HAP-1 (cell line): ENCODE measurements at regions not wholly inside any gene's neighbourhood (a gene's known extent, or its start where the extent isn't known, plus 50 kb on each side); places are given as distances from the start of the nearest gene placed in this dataset.

ENCODE experiments used
- DNase-seq, 2 experiments: peaks; one replicate each; pipeline ENCODE4 v3.0.0-alpha.2; 2016 to 2020; ENCODE audit warnings: low spot score in 2 of 2
- H3K27me3 ChIP-seq: fragments of 250-450 bp; sonication (Bioruptor Pico); 2 replicates; pipeline ENCODE4 v1.5.1; 2020; ENCODE audit warnings: low read depth, mild to moderate bottlenecking, moderate library complexity
- H3K36me3 ChIP-seq: fragments of 250-450 bp; sonication (Bioruptor Pico); replicated peaks from 2 replicates; pipeline ENCODE4 v1.5.1; 2020; ENCODE audit warnings: mild to moderate bottlenecking
- H3K4me1 ChIP-seq: fragments of 250-450 bp; sonication (Bioruptor Pico); 2 replicates; pipeline ENCODE4 v1.5.1; 2020; ENCODE audit warnings: mild to moderate bottlenecking
- H3K4me3 ChIP-seq: fragments of 250-450 bp; sonication (Bioruptor Pico); 2 replicates; pipeline ENCODE4 v1.5.1; 2020; ENCODE audit warnings: mild to moderate bottlenecking, moderate library complexity
- H3K9me3 ChIP-seq: fragments of 250-450 bp; sonication (Bioruptor Pico); 2 replicates; pipeline ENCODE4 v1.5.1; 2020; ENCODE audit warnings: mild to moderate bottlenecking, moderate library complexity
- in situ Hi-C: fragments of 300-500 bp; cut with MboI; formaldehyde crosslinking; loops from 3 replicates; pipeline ENCODE4 v1.14.3; 2020; ENCODE audit warnings: low sequenced_read_pairs, inconsistent platforms, mixed read lengths

- DNase-seq = no peak
- Histone ChIP-seq H3K36me3 (0 out of 2 replicates have a peak, but pooled peaks cover 2% of the 10 kb centered on the region), H3K4me3 (no peak overlapping the region), H3K27me3 (no peaks in the 10 kb centered on the region), H3K4me1 (no peaks in the 10 kb centered on the region), H3K9me3 (no peaks in the 10 kb centered on the region)
- in situ Hi-C loops = no loop called here
Measured at GRCh38 chr7:130919316-130920103, 185.5 kb upstream of the KLF14 start.

- H3K9me3 ChIP-seq = no peaks in the 10 kb centered on the region
- H3K4me3 ChIP-seq = no peak overlapping the region
- DNase-seq = no peak
- H3K4me1 ChIP-seq = no peaks in the 10 kb centered on the region
- no peaks in the 10 kb centered on the region for H3K27me3 ChIP-seq
- 0 out of 2 replicates have a peak, but pooled peaks cover 2% of the 10 kb centered on the region for H3K36me3 ChIP-seq
- in situ Hi-C loops = no loop called here
Measured at GRCh38 chr7:130920122-130920521, 186.1 kb upstream of the KLF14 start.

GRCh38 chr7:130921391-130922180 lies 187.6 kb upstream of the KLF14 start:
- Histone ChIP-seq H3K4me1 (no peaks in the 10 kb centered on the region), H3K36me3 (0 out of 2 replicates have a peak, but pooled peaks cover 2% of the 10 kb centered on the region), H3K4me3 (no peak overlapping the region), H3K27me3 (no peaks in the 10 kb centered on the region), H3K9me3 (no peaks in the 10 kb centered on the region)
- in situ Hi-C loops = no loop called here
- DNase-seq = no peak

GRCh38 chr7:130922206-130923112 lies 188.5 kb upstream of the KLF14 start:
- Histone ChIP-seq H3K9me3 (no peaks in the 10 kb centered on the region), H3K27me3 (no peaks in the 10 kb centered on the region), H3K36me3 (0 out of 2 replicates have a peak, but pooled peaks cover 2% of the 10 kb centered on the region), H3K4me1 (no peaks in the 10 kb centered on the region), H3K4me3 (no peak overlapping the region)
- DNase-seq = no peak
- in situ Hi-C loops = no loop called here

GRCh38 chr7:130923365-130923764 lies 189.4 kb upstream of the KLF14 start:
- in situ Hi-C loops = no loop called here
- Histone ChIP-seq H3K36me3 (0 out of 2 replicates have a peak, but pooled peaks cover 2% of the 10 kb centered on the region), H3K9me3 (no peaks in the 10 kb centered on the region), H3K4me1 (no peaks in the 10 kb centered on the region), H3K4me3 (no peak overlapping the region), H3K27me3 (no peaks in the 10 kb centered on the region)
- DNase-seq = no peak

- in situ Hi-C loops = no loop called here
- Histone ChIP-seq H3K4me1 (no peaks in the 10 kb centered on the region), H3K36me3 (0 out of 2 replicates have a peak, but pooled peaks cover 2% of the 10 kb centered on the region), H3K4me3 (no peak overlapping the region), H3K27me3 (no peaks in the 10 kb centered on the region), H3K9me3 (no peaks in the 10 kb centered on the region)
- DNase-seq = no peak
Measured at GRCh38 chr7:130923930-130924329, 189.9 kb upstream of the KLF14 start.

- no peaks in the 10 kb centered on the region for H3K9me3 ChIP-seq
- in situ Hi-C loops = no loop called here
- H3K4me3 ChIP-seq = no peak overlapping the region
- no peaks in the 10 kb centered on the region; the same call in 1 of the 2 replicates for H3K36me3 ChIP-seq
- no peak for DNase-seq
- no peaks in the 10 kb centered on the region; the same call in 1 of the 2 replicates for H3K4me1 ChIP-seq
- H3K27me3 ChIP-seq = no peaks in the 10 kb centered on the region
Measured at GRCh38 chr7:130925136-130925794, 191.3 kb upstream of the KLF14 start.

- no peak for DNase-seq
- H3K4me3 ChIP-seq = no peak overlapping the region
- no peaks in the 10 kb centered on the region; the same call in 1 of the 2 replicates for H3K36me3 ChIP-seq
- H3K27me3 ChIP-seq = no peaks in the 10 kb centered on the region
- H3K4me1 ChIP-seq = no peaks in the 10 kb centered on the region; the same call in 1 of the 2 replicates
- H3K9me3 ChIP-seq = no peaks in the 10 kb centered on the region
- in situ Hi-C loops = no loop called here
Measured at GRCh38 chr7:130926001-130926691, 192.1 kb upstream of the KLF14 start.

GRCh38 chr7:130927062-130927461 lies 193.1 kb upstream of the KLF14 start:
- no peak for DNase-seq
- Histone ChIP-seq H3K4me1 (no peaks in the 10 kb centered on the region; the same call in 1 of the 2 replicates), H3K4me3 (no peak overlapping the region), H3K9me3 (no peaks in the 10 kb centered on the region), H3K27me3 (no peaks in the 10 kb centered on the region), H3K36me3 (no peaks in the 10 kb centered on the region; the same call in 1 of the 2 replicates)
- in situ Hi-C loops = no loop called here

- Histone ChIP-seq H3K9me3 (no peaks in the 10 kb centered on the region), H3K4me3 (no peak overlapping the region), H3K4me1 (no peaks in the 10 kb centered on the region; the same call in 1 of the 2 replicates), H3K27me3 (no peaks in the 10 kb centered on the region), H3K36me3 (no peaks in the 10 kb centered on the region; the same call in 1 of the 2 replicates)
- DNase-seq = no peak
- in situ Hi-C loops = no loop called here
Measured at GRCh38 chr7:130927564-130927963, 193.6 kb upstream of the KLF14 start.

- H3K4me3 ChIP-seq = no peak overlapping the region
- no peaks in the 10 kb centered on the region; the same call in 1 of the 2 replicates for H3K4me1 ChIP-seq
- H3K27me3 ChIP-seq = no peaks in the 10 kb centered on the region
- DNase-seq = no peak
- H3K36me3 ChIP-seq = no peaks in the 10 kb centered on the region; the same call in 1 of the 2 replicates
- in situ Hi-C loops = no loop called here
- no peaks in the 10 kb centered on the region for H3K9me3 ChIP-seq
Measured at GRCh38 chr7:130929896-130930659, 196.1 kb upstream of the KLF14 start.

- H3K9me3 ChIP-seq = no peaks in the 10 kb centered on the region
- no peak for DNase-seq
- H3K4me3 ChIP-seq = no peak overlapping the region
- H3K36me3 ChIP-seq = no peaks in the 10 kb centered on the region; the same call in none of the 2 replicates
- H3K27me3 ChIP-seq = no peaks in the 10 kb centered on the region
- in situ Hi-C loops = no loop called here
- no peaks in the 10 kb centered on the region; the same call in 1 of the 2 replicates for H3K4me1 ChIP-seq
Measured at GRCh38 chr7:130930681-130931080, 196.7 kb upstream of the KLF14 start.
